AG04450 (cell line): ENCODE measurements at regions not wholly inside any gene's neighbourhood (a gene's known extent, or its start where the extent isn't known, plus 50 kb on each side); places are given as distances from the start of the nearest gene placed in this dataset.

Experiments
- CTCF ChIA-PET: fragments of 300-600, 350-600 bp; formaldehyde crosslinking; extraction: SDS; loops from one replicate; lab custom pipeline; 2022; ENCODE audit warnings: antibody characterized with exemption, inconsistent platforms; lab: Charles Lee
- POLR2A ChIA-PET: fragments of 350-600 bp; formaldehyde crosslinking; extraction: SDS; loops from one replicate; lab custom pipeline; 2021; ENCODE audit warnings: antibody characterized with exemption, inconsistent platforms; lab: Yijun Ruan, JAX
- DNase-seq: peaks from one replicate; pipeline ENCODE4 v3.0.0-alpha.2; 2011; ENCODE audit warnings: low read depth, low spot score
- H3K27ac ChIP-seq: one replicate; pipeline ENCODE4 v1.5.1; 2012; ENCODE audit warnings: low read depth, low read length, control low read depth
- H3K27me3 ChIP-seq: one replicate; pipeline ENCODE4 v1.6.0; 2012; ENCODE audit warnings: low read length; ENCODE audit not compliant: control insufficient read depth, insufficient read depth
- H3K4me3 ChIP-seq: 2 replicates; pipeline ENCODE4 v1.5.1; 2011; ENCODE audit warnings: mild to moderate bottlenecking, low read depth, low read length, control low read depth
- H3K9me3 ChIP-seq: 2 replicates; pipeline ENCODE4 v1.5.1; 2012; ENCODE audit warnings: low read length; ENCODE audit not compliant: control insufficient read depth, insufficient read depth
- TF ChIP-seq, protein P1 (sequence below): IDR thresholded peaks from 2 replicates; pipeline ENCODE4 v1.5.1; 2011; ENCODE audit warnings: low read depth, low read length, control low read depth, inconsistent platforms

DNA sequence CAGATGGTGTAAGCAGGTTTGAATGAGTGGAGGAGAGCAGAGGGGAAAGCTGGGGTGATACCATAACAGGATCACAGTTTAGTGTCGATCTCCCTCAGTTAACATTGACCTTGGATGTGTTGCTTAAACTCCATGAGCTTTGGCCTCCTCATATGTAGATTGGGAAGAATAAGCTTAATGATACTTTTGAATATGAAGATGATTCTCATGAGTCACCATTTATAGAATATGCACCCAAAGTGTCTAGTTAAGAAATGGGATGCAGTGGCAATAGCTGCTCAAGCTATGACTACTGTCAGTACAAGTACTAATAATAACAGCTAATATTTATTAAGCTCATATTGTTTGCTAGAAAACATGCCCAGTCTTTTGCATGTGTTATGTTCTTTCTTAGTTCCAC is 236.2 kb upstream of the KIRREL3 start:
- DNase-seq, result no peak
- POLR2A ChIA-PET, result no interaction called here
- H3K9me3 ChIP-seq, result no peaks in the 10 kb centered on the region
- H3K27me3 ChIP-seq, result no peaks in the 10 kb centered on the region
- no peak overlapping the region for H3K4me3 ChIP-seq
- H3K27ac ChIP-seq, result no peak overlapping the region
- CTCF ChIA-PET, result no interaction called here
- TF ChIP-seq, protein P1, sequence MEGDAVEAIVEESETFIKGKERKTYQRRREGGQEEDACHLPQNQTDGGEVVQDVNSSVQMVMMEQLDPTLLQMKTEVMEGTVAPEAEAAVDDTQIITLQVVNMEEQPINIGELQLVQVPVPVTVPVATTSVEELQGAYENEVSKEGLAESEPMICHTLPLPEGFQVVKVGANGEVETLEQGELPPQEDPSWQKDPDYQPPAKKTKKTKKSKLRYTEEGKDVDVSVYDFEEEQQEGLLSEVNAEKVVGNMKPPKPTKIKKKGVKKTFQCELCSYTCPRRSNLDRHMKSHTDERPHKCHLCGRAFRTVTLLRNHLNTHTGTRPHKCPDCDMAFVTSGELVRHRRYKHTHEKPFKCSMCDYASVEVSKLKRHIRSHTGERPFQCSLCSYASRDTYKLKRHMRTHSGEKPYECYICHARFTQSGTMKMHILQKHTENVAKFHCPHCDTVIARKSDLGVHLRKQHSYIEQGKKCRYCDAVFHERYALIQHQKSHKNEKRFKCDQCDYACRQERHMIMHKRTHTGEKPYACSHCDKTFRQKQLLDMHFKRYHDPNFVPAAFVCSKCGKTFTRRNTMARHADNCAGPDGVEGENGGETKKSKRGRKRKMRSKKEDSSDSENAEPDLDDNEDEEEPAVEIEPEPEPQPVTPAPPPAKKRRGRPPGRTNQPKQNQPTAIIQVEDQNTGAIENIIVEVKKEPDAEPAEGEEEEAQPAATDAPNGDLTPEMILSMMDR, result no peak

DNA sequence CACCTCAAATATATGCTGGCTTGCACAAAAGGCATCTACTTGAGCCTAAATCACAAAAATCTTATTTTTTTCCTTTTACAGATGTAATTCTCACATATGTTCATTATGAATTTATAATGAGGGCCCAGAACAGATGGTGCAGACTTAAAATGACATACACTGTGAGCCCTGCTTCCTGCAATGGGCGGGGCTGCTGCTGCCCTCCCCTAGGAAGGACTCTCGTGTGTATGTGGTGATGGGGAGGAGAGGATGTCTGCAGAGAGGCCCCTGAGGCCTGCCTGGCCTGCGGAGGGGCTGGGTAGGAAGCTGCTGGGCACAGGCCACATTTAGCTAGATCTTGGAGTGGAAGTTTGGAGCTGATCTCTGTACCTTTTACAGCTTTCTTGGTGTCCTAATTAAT is 233.4 kb upstream of the KIRREL3 start:
- CTCF ChIA-PET, result no interaction called here
- H3K27ac ChIP-seq, result no peak overlapping the region
- no peak overlapping the region for H3K4me3 ChIP-seq
- H3K9me3 ChIP-seq, result no peaks in the 10 kb centered on the region
- H3K27me3 ChIP-seq, result no peaks in the 10 kb centered on the region
- POLR2A ChIA-PET, result no interaction called here
- TF ChIP-seq, protein P1, result no peak
- DNase-seq, result no peak

DNA sequence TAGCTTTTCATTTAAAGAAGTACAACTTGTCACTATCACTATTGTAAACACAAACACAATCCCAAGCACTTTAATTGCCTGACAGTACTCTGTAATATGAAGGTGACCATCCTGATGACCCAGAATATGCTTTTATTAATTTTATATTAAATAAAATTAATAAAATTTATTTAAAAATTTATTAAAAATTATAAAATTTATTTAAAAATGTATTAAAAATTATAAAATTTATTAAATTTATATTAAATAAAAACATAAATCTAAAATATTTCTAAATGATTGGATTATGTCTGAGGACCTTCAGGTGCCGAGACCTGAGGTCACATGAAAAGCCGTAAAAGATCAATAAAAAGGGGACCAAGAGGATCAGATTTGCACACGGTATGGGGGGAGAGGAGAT is 229.8 kb upstream of the KIRREL3 start:
- ChIA-PET POLR2A (no interaction called here), CTCF (no interaction called here)
- TF ChIP-seq, protein P1, result no peak
- H3K27me3 ChIP-seq, result no peaks in the 10 kb centered on the region
- H3K4me3 ChIP-seq, result no peak overlapping the region
- no peak overlapping the region for H3K27ac ChIP-seq
- no peak for DNase-seq
- no peaks in the 10 kb centered on the region for H3K9me3 ChIP-seq

DNA sequence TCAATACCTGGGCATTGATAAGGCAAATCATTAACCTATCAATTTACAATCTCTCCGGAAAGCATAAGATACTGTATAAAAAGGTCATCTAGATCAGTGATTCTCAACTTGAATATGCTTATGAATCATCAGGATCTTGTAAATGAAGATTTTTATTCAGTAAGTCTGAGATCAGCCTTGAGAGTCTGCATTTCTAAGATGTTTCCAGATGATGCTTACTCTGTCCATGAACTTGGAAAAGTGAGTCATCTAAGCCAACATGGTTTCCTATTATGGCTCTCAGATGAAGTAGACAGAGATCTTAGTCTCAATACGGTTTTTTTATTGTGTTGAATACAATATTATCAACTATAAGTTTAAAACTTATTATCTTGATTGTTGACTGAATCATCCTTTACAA is 226.4 kb upstream of the KIRREL3 start:
- H3K27ac ChIP-seq, result no peak overlapping the region
- H3K9me3 ChIP-seq, result no peaks in the 10 kb centered on the region
- POLR2A ChIA-PET, result no interaction called here
- H3K4me3 ChIP-seq, result no peak overlapping the region
- no peaks in the 10 kb centered on the region for H3K27me3 ChIP-seq
- CTCF ChIA-PET, result no interaction called here
- TF ChIP-seq, protein P1, result no peak
- no peak for DNase-seq

DNA sequence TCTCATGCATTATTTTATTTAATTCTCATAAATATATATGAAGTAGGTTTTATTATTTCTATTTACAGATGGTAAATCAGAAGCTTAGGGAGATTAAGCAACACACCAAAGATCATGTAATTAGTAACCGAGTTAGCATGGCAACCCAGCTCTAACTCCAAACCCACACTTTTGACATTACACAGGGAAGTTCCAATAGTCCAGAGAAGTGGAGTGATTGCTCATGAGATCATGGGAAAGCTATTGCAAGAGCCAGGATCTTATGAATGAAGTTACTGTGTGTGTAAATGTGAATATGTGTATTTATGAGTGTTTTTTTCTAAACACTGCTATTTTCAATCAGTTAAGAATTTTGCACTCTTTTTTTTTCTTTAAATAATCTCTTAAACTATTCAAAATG is 225.8 kb upstream of the KIRREL3 start:
- no peak for DNase-seq
- TF ChIP-seq, protein P1, result no peak
- CTCF ChIA-PET, result interaction anchor here (0.5 kb wide), 1 partner anchor 13 kb away, joined by 3 read pairs; no protein-coding TSS in a partner anchor
- Histone ChIP-seq H3K9me3 (no peaks in the 10 kb centered on the region), H3K4me3 (no peak overlapping the region), H3K27ac (no peak overlapping the region), H3K27me3 (no peaks in the 10 kb centered on the region)
- POLR2A ChIA-PET, result no interaction called here
